Nephron (organoid): ENCODE measurements at regions not wholly inside any gene's neighbourhood (a gene's known extent, or its start where the extent isn't known, plus 50 kb on each side); places are given as distances from the start of the nearest gene placed in this dataset.

Source experiments
- H3K27ac Mint-ChIP-seq, 3 experiments: 2 replicates each; pipeline ENCODE4 v1.8.0; 2020; ENCODE audit warnings: mixed read lengths in 3 of 3, mild to moderate bottlenecking in 2 of 3, moderate library complexity in 1 of 3
- H3K27me3 Mint-ChIP-seq: 2 replicates; pipeline ENCODE4 v1.8.0; 2021; ENCODE audit warnings: low read depth, mild to moderate bottlenecking, moderate library complexity, mixed read lengths
- H3K36me3 Mint-ChIP-seq: 2 replicates; pipeline ENCODE4 v1.8.0; 2020; ENCODE audit warnings: low read depth, mixed read lengths
- H3K4me1 Mint-ChIP-seq: 2 replicates; pipeline ENCODE4 v1.8.0; 2020; ENCODE audit warnings: mixed read lengths
- H3K4me3 Mint-ChIP-seq, 3 experiments: 2 replicates each; pipeline ENCODE4 v1.8.0; 2020; ENCODE audit warnings: mild to moderate bottlenecking in 3 of 3, mixed read lengths in 3 of 3, moderate library complexity in 2 of 3
- H3K9me3 Mint-ChIP-seq: 2 replicates; pipeline ENCODE4 v1.8.0; 2020; ENCODE audit warnings: mixed read lengths
- TF ChIP-seq, protein P1 (sequence below), 3 experiments: fragments of 200-600 bp; sonication (generic); IDR thresholded peaks; one replicate each; pipeline ENCODE4 v1.5.0; 2021; ENCODE audit warnings: antibody characterized with exemption in 3 of 3; ENCODE audit not compliant: unreplicated experiment in 3 of 3

DNA sequence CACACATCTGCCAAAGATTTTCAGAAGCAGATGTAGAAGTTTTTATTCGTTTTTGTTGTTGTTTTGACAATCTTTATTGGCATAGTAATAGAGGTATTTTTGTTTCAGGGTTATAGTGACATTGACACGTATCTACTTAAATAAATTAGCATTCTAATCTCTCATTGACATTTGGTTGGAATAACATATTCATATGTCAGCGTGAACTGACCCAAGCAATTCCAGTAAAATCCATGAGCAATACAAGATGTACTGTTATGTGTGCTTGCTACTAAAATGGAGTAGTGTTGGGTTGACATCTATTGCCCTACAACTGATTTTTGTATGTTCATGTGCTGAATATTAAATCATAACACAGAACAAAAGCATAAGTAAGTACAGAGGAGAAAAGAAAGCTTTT is 284.4 kb upstream of the SMC2 start:
- Mint-ChIP-seq H3K27ac (no peak overlapping the region), H3K9me3 (no peaks in the 10 kb centered on the region), H3K4me3 (no peak overlapping the region), H3K4me1 (no peaks in the 10 kb centered on the region), H3K27me3 (no peaks in the 10 kb centered on the region), H3K36me3 (no peaks in the 10 kb centered on the region)
- TF ChIP-seq, protein P1, sequence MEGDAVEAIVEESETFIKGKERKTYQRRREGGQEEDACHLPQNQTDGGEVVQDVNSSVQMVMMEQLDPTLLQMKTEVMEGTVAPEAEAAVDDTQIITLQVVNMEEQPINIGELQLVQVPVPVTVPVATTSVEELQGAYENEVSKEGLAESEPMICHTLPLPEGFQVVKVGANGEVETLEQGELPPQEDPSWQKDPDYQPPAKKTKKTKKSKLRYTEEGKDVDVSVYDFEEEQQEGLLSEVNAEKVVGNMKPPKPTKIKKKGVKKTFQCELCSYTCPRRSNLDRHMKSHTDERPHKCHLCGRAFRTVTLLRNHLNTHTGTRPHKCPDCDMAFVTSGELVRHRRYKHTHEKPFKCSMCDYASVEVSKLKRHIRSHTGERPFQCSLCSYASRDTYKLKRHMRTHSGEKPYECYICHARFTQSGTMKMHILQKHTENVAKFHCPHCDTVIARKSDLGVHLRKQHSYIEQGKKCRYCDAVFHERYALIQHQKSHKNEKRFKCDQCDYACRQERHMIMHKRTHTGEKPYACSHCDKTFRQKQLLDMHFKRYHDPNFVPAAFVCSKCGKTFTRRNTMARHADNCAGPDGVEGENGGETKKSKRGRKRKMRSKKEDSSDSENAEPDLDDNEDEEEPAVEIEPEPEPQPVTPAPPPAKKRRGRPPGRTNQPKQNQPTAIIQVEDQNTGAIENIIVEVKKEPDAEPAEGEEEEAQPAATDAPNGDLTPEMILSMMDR (IDR thresholded peaks at IDR 0.05; ENCODE audit: unreplicated experiment in 3 of 3) = no peak

DNA sequence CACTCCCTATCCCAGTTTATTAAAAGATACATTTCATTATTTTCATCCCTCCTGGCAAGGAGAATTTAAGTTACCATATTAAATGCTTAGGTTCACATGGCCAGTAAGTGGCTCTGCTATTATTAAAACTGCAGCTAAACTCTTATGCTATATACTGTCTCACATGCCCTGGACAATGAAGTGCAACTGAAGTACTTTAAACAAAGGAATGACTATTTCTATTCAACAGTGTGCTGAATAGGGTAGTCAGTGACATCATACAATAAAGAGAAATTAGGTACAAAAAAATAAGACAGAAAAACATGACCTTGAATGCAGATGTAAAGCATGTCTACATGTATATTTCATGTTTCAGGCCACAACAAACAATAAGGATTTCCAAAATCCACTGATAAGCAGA is 282.6 kb upstream of the SMC2 start:
- Mint-ChIP-seq H3K27me3 (no peaks in the 10 kb centered on the region), H3K4me1 (no peaks in the 10 kb centered on the region), H3K36me3 (no peaks in the 10 kb centered on the region), H3K27ac (no peak overlapping the region), H3K9me3 (peaks cover 3% of the 10 kb centered on the region), H3K4me3 (no peak overlapping the region)
- TF ChIP-seq, protein P1 (IDR thresholded peaks at IDR 0.05; ENCODE audit: unreplicated experiment in 3 of 3) = no peak

DNA sequence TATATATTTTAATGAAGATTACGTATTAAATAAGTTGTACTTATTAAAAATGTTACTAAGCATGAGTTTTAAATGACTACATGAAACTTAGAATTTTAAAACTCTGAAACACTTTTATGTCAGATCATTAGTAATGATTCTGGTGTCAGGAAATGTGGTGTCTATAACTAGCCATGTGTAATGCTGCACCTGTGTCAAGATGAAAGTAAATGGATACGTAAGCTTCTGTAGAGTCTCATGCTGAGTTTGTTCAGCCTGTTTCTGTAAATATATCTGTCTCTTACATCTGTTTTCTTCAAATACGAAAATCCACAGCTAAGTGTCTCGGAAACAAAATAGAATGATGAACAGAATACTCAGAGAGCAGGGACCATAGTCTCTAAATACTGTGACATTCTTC is 278.0 kb upstream of the SMC2 start:
- Mint-ChIP-seq H3K4me1 (peaks cover 13% of the 10 kb centered on the region), H3K4me3 (no peak overlapping the region)

DNA sequence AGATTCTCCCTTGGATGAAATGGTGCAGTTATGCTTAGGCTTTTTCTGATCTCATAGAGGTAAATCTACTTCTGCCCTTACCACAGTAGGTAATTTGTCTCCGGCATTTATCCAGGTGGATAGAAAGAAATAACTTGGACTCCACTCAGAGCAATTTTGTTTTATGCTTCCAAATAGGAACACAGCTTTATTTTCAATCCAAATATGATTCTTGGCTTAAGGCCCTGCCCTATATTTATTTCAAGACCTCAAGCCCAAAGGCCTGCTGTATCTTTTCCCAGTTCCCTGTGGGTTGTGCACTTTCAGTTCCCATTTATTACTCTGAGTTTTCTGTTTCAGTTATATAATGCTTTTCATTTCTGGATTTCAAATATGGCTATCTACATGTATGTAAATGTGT is 274.2 kb upstream of the SMC2 start:
- H3K4me3 Mint-ChIP-seq = no peak overlapping the region
- peaks cover 3% of the 10 kb centered on the region for H3K9me3 Mint-ChIP-seq
- H3K27ac Mint-ChIP-seq = peak overlapping the region in 2 of 3 experiments; percentile 35 to 69
- H3K4me1 Mint-ChIP-seq = peaks cover 19% of the 10 kb centered on the region
- TF ChIP-seq, protein P1 (IDR thresholded peaks at IDR 0.05; ENCODE audit: unreplicated experiment in 3 of 3) = no peak
- H3K27me3 Mint-ChIP-seq = no peaks in the 10 kb centered on the region
- H3K36me3 Mint-ChIP-seq = no peaks in the 10 kb centered on the region

More for the DNA sequence above, 278.0 kb upstream of the SMC2 start:
- no peaks in the 10 kb centered on the region for H3K36me3 Mint-ChIP-seq
- H3K9me3 Mint-ChIP-seq = peaks cover 3% of the 10 kb centered on the region
- TF ChIP-seq, protein P1 (IDR thresholded peaks at IDR 0.05; ENCODE audit: unreplicated experiment in 3 of 3) = no peak
- H3K27ac Mint-ChIP-seq = no peak overlapping the region
- no peaks in the 10 kb centered on the region for H3K27me3 Mint-ChIP-seq

DNA sequence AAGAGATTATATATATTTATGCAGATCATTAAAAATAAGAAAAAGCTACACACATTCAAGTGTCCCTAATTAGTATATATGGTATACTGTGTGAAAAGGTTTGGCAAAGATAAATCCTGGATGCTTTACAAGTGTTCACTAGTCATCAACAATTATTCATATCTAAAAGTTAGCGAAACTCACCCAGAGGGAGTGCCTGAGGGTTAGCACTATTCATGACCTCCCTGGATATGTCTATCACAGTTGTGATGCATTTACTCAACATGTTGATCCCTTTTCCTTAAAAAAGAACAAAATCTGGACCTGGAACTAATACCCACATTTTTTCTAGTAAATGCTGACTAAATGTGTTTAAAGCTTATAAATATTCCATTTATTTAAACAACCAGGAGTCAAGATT is 273.0 kb upstream of the SMC2 start:
- TF ChIP-seq, protein P1 (IDR thresholded peaks at IDR 0.05; ENCODE audit: unreplicated experiment in 3 of 3) = no peak
- Mint-ChIP-seq H3K9me3 (no peaks in the 10 kb centered on the region), H3K27ac (peak overlapping the region in 1 of 3 experiments; percentile 69), H3K27me3 (no peaks in the 10 kb centered on the region), H3K36me3 (no peaks in the 10 kb centered on the region), H3K4me3 (no peak overlapping the region), H3K4me1 (peaks cover 19% of the 10 kb centered on the region)

DNA sequence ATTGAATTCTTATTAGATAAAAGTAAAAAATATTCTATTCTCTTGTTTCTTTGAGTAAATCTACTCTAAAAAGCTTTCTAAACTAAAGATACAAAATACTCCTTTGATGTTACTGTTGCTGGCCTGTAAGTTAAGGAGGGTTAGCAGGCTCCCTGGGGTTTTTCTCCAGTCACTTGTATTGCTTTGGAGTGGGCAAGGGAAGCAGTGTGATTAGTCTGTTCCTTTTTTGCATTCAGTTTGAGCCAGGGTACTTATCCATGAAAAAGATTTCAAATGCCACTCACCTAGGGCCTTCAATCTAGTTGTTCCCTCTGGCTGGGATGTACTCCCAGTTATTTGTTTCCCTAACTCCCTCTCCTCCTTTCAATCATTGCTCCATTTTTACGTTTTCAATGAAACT is 256.2 kb upstream of the SMC2 start:
- Mint-ChIP-seq H3K27me3 (no peaks in the 10 kb centered on the region), H3K4me3 (no peak overlapping the region), H3K9me3 (no peaks in the 10 kb centered on the region), H3K36me3 (no peaks in the 10 kb centered on the region), H3K4me1 (no peaks in the 10 kb centered on the region), H3K27ac (no peak overlapping the region)
- TF ChIP-seq, protein P1 (IDR thresholded peaks at IDR 0.05; ENCODE audit: unreplicated experiment in 3 of 3) = no peak
